PC-9 (cell line): ENCODE measurements at regions not wholly inside any gene's neighbourhood (a gene's known extent, or its start where the extent isn't known, plus 50 kb on each side); places are given as distances from the start of the nearest gene placed in this dataset.

Experiments
- CTCF ChIP-seq: fragments of 200-600 bp; sonication (generic); conservative IDR thresholded peaks from 2 replicates; pipeline ENCODE4 v1.6.1; 2017; ENCODE audit warnings: mixed run types, antibody characterized with exemption, mild to moderate bottlenecking, moderate library complexity
- EZH2 ChIP-seq: fragments of 200-600 bp; sonication (generic); IDR thresholded peaks from 2 replicates; pipeline ENCODE4 v1.8.0; 2017; ENCODE audit warnings: antibody characterized with exemption, low read depth

DNA sequence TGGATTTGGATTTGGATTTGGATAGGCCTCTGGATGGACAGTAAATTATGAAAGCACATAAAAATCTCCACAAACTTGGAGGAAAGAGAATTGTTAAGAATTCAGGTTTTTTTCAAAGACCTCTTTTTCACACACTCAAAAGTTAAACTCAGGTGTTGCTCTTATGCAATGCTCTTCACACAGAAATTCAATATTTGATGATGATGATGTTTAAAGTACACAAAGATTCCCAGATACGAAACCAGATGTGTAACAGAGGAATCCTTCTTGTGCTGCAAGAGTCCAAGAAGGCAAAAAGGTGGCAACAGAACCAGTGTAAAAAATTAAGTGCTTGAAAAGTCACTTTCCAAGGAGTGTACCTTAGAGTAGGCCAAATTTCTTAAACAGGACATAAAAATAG is 75.8 kb upstream of the SPATS2L start:
- TF ChIP-seq CTCF (no peak), EZH2 (no peak)
